WERI-Rb-1 (cell line): ENCODE measurements at regions not wholly inside any gene's neighbourhood (a gene's known extent, or its start where the extent isn't known, plus 50 kb on each side); places are given as distances from the start of the nearest gene placed in this dataset.

Experiments
- DNase-seq: peaks from one replicate; pipeline ENCODE4 v3.0.0-alpha.2; 2020
- H3K27ac ChIP-seq: fragments of 250-450 bp; sonication (Bioruptor Pico); 2 replicates; pipeline ENCODE4 v1.5.1; 2020; ENCODE audit warnings: mild to moderate bottlenecking, moderate library complexity
- H3K27me3 ChIP-seq: fragments of 250-450 bp; sonication (Bioruptor Pico); 2 replicates; pipeline ENCODE4 v1.5.1; 2021; ENCODE audit warnings: mild to moderate bottlenecking, low read depth, moderate library complexity; ENCODE audit not compliant: insufficient read depth, severe bottlenecking
- H3K36me3 ChIP-seq: fragments of 250-450 bp; sonication (Bioruptor Pico); 2 replicates; pipeline ENCODE4 v1.5.1; 2020; ENCODE audit warnings: mild to moderate bottlenecking, moderate library complexity
- H3K4me3 ChIP-seq: 2 replicates; pipeline ENCODE4 v1.5.1; 2011; ENCODE audit warnings: low read depth, mild to moderate bottlenecking, control low read depth, low read length
- H3K9me3 ChIP-seq: fragments of 250-450 bp; sonication (Bioruptor Pico); 2 replicates; pipeline ENCODE4 v1.5.1; 2021; ENCODE audit warnings: mild to moderate bottlenecking, moderate library complexity; ENCODE audit not compliant: severe bottlenecking
- CTCF ChIP-seq: IDR thresholded peaks from 2 replicates; pipeline ENCODE4 v1.5.1; 2011; ENCODE audit warnings: low read depth, mild to moderate bottlenecking, control low read depth, inconsistent platforms, low read length

GRCh38 chr12:123083661-123084571 is 67.0 kb downstream of the PITPNM2 start:
- Histone ChIP-seq H3K36me3 (no peaks in the 10 kb centered on the region), H3K27ac (no peak overlapping the region; the same call in 1 of the 2 replicates), H3K9me3 (no peaks in the 10 kb centered on the region), H3K4me3 (no peak overlapping the region), H3K27me3 (no peaks in the 10 kb centered on the region)
- no peak for DNase-seq
- no peak for TF ChIP-seq CTCF

GRCh38 chr12:123080634-123081033 is 70.3 kb downstream of the PITPNM2 start:
- Histone ChIP-seq H3K27me3 (no peaks in the 10 kb centered on the region), H3K27ac (no peak overlapping the region), H3K36me3 (no peaks in the 10 kb centered on the region), H3K9me3 (no peaks in the 10 kb centered on the region), H3K4me3 (no peak overlapping the region)
- no peak for DNase-seq
- no peak for TF ChIP-seq CTCF

- DNase-seq, result no peak
- H3K27ac ChIP-seq, result no peak overlapping the region
Observed at GRCh38 chr12:123078531-123079155, 72.2 kb downstream of the PITPNM2 start.

GRCh38 chr12:123078120-123078465 is 72.8 kb downstream of the PITPNM2 start:
- no peak for TF ChIP-seq CTCF
- no peaks in the 10 kb centered on the region for H3K9me3 ChIP-seq
- H3K27ac ChIP-seq, result no peak overlapping the region
- H3K27me3 ChIP-seq, result no peaks in the 10 kb centered on the region
- no peak for DNase-seq
- no peak overlapping the region for H3K4me3 ChIP-seq
- no peaks in the 10 kb centered on the region for H3K36me3 ChIP-seq

More at GRCh38 chr12:123078531-123079155, 72.2 kb downstream of the PITPNM2 start:
- TF ChIP-seq CTCF, result no peak
- H3K27me3 ChIP-seq, result no peaks in the 10 kb centered on the region
- H3K36me3 ChIP-seq, result no peaks in the 10 kb centered on the region
- no peak overlapping the region for H3K4me3 ChIP-seq
- no peaks in the 10 kb centered on the region for H3K9me3 ChIP-seq

GRCh38 chr12:123077298-123078119 is 73.4 kb downstream of the PITPNM2 start:
- no peak for DNase-seq
- H3K9me3 ChIP-seq, result no peaks in the 10 kb centered on the region
- no peak overlapping the region for H3K27ac ChIP-seq
- H3K27me3 ChIP-seq, result no peaks in the 10 kb centered on the region
- no peak overlapping the region for H3K4me3 ChIP-seq
- TF ChIP-seq CTCF, result peak; percentile 16; the same call in 1 of the 2 replicates
- H3K36me3 ChIP-seq, result no peaks in the 10 kb centered on the region
